GM18520 (cell line): ENCODE measurements at regions not wholly inside any gene's neighbourhood (a gene's known extent, or its start where the extent isn't known, plus 50 kb on each side); places are given as distances from the start of the nearest gene placed in this dataset.

ENCODE experiments used
- ATAC-seq: cut with Tn5 transposase; IDR thresholded peaks from one replicate; pipeline ENCODE4 v1.9.1; 2021; ENCODE audit not compliant: unreplicated experiment

DNA sequence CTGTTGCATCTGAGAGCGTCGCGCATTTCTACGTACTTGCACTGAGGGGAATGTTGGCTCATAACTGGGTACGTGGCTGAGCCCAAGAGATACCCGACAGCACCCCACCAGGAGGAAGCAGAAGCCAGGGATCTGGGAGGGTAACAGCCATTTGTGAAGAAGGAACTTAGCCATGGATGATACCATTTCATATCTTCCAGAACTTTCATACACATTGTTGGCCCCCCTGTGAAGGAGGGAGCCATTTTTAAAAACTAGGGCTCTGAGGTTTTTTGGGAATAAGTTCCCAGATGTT is 101.4 kb upstream of the SLC44A1 start:
- no peak for ATAC-seq

DNA sequence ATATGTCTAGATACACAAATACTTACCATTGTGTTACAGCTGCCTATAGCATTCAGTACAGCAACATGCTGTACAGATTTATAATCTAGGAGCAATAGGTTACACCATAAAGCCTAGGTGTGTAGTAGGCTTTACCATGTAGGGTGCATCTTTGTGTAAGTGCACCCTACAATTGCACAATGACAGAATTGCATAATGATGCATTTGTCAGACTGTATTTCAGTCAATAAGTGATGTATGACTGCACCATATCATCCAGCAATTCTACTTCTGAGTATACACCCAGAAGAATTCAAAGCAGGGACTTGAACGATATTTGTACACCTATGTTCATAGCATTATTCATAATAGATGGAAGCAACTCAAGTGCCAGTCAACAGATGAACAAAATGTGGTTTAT is 100.4 kb upstream of the SLC44A1 start:
- no peak for ATAC-seq

DNA sequence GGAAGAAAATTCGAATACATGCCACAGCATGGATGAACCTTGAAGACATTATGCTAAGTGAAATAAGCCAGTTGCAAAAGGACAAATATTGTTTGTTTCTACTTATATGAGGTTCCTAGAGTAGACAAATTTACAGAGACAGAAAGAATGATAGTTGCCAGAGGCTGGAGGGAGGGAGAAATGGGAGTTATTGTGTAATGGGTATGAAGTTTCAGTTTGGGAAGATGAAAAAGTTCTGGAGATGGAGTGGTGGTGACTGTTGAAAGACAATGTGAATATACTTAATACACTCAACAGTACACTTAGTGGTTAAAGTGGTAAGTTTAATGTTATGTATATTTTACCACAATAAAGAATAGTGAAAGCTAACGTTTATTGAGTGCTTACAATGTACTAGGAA is 99.6 kb upstream of the SLC44A1 start:
- no peak for ATAC-seq

DNA sequence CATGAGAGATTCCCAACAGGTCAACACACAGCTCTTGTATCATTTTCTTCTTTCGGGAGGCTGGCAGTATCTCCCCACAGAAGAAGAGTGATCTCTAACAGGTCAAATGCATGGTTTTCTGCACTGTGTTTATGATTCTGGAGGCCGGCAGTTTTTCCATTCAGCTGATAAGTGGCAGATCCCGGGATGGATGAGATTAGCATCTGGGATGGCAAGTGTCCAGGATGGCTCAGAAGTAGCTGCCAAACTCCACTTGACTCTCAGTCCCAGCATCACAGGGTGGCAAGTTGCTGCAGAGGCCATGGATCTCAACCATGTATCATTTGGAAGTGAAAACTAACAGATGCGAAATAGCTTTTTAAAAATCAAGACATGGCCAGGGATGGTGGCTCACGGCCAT is 97.8 kb upstream of the SLC44A1 start:
- ATAC-seq: no peak

DNA sequence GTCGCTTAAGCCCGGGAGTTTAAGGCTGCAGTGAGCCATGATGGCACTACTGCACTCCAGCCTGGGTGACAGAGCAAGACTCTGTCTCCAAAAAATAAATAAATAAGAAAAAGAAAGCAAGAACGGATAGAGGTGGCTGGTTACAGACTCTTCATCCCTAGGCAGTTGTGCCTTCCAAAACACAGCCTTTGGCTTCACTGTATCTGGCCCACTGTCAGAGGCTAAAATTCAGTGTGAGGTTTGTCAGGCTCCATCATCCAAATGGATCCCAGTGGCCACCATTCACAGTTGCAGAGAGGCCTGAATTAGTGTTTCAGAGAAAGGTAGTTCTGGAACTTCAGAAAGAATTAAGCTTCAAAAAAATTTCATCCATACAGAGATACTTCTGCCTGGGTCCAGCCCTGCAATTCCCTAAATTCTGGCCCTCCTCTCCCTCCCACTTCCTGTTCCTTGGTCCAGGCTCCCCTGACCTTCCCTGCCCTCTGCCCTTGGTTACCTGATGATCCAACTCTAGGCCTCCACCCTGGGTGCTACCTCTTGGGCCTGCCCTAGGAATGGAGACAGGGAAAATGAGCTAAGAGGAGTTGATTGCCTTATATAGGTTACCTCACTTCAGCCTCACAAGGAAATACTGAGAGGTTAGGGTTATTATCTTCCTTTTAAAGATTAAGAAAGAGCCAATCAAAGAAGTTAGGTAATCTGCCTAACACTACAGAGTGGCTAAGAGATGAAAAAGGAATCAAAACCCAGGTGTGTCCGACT is 97.2 kb upstream of the SLC44A1 start:
- ATAC-seq: no peak

DNA sequence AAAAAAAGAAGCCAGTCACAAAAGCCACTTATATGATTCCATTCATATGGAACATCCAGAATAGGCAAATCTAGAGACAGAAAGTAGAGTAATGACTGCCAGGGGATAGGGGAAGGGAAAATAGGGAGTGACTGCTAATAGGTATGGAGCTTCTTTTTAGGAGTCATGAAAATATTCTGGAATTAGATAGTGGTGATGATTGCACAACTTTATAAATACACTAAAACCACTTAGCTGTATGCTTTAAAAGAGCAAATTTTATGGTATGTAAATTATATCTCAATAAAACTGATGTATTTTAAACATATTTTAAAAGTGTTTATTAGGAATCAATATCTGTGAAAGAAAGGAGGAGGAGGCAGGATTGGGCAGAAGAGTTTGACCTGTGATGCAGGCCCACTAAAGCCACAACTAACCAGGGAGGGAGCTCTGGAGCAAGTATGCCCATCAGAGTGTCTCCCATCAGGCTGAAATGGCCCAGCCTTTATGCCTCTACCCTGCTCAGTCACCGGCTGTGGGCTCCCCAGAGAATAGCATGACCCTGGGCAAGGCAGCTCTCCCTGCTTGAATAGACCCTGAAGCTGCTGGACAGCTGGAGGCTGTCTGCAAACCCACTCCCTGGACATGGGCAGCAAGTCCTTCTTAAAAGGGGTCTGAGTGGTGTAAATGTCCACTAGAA is 96.0 kb upstream of the SLC44A1 start:
- no peak for ATAC-seq

DNA sequence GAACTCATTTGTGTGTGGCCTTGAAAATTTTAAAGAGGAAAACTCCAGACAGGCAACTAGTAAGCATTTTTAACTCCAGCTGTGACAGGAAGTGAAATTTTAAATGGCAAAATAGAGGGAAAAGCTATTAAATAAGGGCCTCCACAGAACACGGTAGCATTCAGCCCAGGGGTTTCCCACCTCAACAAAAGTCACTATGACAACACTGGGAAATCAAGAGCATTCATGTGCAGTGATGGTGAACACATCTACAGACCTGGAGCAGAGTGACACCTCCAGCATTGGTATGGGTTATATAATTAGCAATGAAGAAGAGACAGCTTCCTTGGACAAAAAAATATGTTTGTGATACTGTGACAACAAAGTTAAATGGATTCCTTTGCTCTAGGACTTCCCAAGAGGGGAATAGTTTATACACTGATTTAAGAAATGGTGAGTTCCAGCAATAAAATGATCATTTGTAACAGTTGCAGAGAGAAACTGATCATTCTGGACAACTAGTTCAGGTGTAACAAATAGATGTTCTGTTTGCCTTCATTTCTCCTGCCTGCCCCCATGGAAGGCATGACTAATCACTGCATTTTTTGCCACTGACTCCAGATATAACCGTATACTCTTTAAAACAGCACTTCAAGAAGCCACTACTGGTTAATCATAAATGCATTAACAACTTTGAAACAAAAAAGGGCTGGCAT is 93.3 kb upstream of the SLC44A1 start:
- ATAC-seq: no peak

DNA sequence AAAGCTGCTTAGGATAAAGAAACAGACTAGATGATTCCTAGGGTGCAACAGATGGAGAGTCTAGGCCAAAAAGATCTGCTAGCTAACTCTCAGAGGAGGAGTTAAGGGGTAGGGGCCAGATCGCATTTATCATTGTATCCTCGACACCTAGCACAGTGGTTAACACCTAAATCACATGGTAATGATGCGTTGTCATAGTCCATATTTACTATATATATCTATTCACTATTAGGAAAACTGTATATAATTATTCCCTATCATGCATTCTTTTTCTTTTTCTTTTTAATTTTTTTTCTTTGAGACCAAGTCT is 92.8 kb upstream of the SLC44A1 start:
- ATAC-seq: no peak

DNA sequence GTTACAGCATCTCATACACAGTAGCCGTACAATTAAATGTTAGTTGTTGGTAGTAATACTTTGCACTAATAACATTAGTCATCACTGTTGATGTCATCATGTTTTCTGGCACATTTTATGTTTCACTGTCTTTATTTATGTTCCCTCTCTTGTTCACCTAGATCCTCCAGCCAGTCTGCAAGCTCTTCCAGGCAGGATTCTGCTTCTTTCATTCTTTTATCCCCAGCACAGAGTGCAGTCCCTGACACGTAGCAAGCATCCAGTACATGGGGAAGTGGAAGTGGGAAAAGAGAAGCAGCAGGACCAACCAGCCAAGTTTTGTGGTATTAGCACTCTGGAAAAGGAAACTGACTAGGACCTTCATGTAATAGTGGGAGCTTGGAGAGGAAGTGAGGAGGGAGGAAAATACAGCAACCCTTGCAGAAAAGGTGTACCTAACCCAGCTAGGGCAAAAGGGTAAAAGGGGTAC is 89.7 kb upstream of the SLC44A1 start:
- ATAC-seq: no peak

DNA sequence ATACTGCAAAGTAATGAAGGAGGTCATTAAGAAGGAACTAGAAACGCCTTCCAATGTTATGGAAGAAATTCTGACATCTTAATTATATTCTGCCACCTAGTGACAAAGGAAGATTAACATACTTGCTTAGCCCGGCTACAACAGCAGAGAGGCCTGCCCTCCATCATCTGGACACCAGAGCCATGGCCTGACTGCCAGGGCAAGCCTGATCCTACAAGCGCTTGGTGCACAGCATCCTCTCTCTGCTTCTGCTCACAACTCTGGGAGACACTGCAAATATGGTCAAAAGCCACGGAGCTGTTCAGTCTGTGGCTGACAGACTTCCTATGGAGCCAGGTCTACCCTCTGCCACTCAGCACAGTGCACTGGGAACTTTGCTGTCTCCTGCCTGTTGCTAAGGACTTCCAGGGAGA is 87.3 kb upstream of the SLC44A1 start:
- ATAC-seq: no peak

DNA sequence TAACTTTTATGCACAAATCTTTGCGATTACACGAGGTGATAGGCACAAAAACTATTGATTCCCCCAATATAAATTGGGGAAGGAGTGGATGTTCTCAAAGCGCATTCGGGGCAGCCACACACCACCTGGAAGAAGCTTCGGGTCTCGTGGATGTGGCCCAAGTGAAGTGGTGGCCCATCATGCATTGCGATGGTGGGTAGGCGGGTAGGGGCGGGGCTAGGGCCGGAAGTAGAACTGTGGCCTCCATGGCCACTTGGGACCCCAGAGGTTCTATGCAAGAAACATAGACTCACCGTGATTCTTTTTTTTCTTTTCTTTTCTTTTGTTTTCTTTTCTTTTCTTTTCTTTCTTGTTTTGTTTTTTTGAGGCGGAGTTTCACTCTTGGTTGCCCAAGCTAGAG is 86.4 kb upstream of the SLC44A1 start:
- ATAC-seq: no peak

DNA sequence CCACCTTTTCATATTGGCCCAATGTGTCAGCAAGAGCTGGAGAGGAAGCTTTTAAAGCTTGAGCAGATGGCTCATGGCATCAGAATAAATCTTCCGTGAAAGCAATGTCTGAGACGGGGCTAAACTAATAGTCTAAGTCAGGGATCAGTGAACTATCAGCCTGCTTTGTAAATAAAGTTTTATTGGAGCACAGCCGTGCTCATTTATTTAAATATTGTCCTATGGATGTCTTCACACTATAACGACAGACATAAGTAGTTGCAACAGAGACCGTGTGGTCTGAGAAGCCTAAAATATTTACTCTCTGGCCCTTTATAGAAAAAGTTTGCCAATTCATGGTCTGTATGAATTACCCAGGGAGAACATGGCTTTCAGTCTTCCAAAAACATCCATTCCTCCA is 85.6 kb upstream of the SLC44A1 start:
- ATAC-seq: no peak

DNA sequence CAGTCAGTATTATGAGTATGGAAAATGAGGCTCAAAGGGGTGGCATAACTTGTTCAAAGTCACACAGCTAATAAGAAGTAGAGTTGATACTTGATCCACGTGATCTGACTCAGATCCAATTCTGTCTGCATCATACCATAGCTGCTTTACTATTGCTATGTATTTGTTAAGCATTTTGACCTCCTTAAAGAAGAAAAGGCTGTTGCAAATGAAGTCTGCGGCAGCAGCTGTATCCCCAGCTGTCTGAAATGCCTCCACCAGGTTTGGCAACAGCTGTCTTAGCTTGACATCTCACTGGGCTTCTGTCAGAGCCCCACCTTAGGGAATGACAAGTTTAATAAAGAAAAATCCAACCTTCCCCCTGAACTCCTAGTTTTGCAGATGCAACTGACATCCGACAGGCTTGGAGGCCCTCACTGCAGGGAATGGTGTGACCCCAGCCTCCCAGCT is 75.6 kb upstream of the SLC44A1 start:
- no peak for ATAC-seq

DNA sequence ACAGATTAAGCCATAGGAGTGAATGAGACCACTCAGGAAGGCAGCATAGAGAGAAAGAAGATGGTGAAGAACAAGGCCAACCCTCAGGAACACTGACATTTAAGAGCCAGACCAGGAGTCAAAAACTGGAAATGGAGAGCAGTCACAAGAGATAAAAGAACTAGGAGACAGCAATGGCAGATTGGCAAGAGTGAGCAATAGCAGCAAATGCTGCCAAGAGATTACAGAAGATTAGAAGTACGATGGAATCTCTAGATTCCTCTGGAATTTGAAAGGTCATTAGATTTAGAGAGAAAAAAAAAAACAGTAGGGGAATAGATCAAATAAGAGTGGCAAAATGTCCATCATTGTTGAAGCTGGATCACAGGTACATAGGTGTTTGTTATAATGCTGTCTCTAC is 73.4 kb upstream of the SLC44A1 start:
- no peak for ATAC-seq

DNA sequence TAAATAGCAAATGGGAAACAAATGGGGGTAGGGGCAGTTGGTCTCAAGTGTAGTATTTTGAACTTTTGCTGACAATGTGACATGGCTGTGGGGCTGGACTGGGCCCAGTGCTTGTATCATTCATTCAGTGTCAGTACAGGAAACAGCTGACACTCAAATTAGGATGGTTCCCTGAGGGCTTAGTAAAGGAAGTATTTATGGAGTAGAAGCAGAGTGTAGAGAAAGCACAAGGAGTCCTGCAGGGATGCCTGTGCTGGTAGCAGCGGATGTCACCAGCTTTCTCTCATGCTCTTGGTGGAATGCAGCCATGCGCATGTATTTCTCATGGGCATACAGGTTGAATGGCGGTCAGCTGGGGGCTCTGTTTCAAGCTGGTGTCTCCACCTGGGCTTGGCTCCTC is 72.9 kb upstream of the SLC44A1 start:
- ATAC-seq: no peak

DNA sequence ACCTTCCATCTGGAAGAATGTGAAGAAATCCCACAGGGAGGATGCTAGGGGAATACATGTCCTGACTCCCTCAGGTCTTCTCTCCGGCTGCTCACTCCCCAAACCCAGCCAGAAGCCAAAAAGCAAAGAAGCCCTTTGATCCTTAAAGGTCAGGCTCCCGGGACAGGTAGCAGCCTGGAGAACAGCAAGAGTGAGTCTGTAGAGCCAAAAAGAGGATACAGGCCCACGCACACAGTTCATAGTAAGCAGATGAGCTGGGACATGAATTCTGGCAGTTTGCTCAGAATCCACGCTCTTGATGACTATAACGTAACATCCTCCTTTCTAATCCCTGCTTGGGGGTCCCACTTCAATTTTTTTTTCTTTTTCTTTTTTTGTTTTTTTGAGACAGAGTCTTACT is 72.0 kb upstream of the SLC44A1 start:
- no peak for ATAC-seq

DNA sequence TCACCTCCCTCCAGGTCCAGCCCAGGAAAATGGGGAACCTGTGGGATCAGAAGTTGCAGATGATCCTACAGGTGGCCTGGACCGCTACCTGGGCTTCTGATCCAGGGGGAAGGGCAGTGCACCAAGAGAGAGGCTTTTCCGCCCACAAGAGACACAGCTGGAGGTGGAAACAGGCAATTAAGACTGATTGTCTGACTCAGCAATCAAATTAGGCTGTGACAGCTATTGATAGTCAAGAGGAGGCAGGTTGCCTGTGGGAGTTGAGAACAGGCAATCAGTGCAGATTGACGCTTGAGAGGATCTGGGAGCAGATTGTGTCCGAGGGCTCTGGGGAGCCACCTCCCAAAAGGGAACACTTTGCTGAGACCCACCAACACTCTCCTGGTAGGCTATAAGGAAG is 71.1 kb upstream of the SLC44A1 start:
- ATAC-seq: no peak

DNA sequence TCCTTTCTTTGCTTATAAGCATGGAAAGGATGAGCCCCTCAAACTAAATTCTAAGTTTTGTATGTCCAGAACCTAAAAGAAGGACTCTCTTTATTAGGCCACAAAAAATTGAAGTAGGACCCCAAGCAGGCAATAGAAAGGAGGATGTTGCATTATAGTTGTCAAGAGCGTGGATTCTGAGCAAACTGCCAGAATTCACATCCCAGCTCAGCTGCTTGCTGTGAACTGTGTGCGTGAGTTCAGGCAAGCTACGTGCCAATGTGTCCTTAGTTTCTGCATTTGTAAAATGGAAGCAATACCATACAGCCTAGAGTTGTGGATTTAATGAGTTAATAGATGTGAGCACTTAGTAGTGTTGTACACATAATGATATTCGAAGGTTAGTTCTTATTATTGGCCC is 70.6 kb upstream of the SLC44A1 start:
- ATAC-seq: no peak

DNA sequence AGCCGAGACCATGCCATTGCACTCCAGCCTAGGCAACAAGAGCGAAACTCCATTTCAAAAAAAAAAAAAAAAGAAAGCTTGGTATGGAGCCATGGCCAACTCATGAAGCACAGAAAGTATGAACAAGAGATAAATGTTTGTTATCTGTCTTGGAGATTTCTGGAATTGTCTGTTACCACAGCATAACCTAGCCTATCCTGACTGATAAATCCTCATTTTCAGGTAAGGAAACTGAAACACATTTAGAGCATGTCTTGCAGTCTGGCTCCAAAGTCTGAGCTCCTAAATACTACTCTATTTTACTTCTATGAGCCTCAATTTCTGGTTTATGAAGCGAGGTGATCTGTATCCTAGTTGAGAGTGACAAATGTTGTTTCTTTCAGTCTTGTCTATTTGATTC is 68.3 kb upstream of the SLC44A1 start:
- no peak for ATAC-seq

DNA sequence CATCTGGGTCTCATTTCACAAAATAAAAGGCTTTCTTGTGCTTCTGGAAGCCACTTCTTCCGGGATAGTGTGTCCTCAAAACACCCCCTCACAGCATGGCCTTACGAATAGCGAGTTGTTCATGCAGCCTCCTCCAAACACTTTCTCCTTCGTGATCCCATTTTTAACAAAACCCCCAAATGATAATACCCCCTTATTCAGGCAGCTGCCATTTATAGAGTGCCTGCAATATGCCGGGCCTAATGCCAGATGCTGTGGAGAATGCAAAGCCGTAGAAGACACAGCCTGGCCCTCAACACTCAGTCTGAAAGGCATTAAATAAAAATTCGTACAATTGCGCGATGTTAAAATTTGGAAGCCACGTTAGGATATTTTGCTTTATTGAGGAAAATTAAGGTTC is 66.4 kb upstream of the SLC44A1 start:
- ATAC-seq: no peak

DNA sequence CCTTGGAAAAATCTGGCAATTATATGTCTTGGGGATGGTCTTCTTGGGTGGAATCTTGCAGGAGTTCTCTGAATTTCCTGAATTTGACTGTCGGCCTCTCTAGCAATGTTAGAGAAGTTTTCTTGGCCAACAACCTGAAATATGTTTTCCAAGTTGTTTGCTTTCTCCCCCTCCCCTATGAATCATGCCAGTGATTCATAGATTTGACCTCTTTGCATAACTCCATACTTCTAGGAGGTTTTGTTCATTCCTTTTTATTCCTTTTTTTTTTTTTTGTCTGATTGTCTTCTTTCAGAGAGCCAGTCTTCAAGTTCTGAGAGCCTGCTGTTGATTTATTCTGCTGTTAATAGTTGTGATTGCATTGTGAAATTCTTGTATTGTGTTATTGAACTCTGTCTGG is 56.7 kb upstream of the SLC44A1 start:
- no peak for ATAC-seq

DNA sequence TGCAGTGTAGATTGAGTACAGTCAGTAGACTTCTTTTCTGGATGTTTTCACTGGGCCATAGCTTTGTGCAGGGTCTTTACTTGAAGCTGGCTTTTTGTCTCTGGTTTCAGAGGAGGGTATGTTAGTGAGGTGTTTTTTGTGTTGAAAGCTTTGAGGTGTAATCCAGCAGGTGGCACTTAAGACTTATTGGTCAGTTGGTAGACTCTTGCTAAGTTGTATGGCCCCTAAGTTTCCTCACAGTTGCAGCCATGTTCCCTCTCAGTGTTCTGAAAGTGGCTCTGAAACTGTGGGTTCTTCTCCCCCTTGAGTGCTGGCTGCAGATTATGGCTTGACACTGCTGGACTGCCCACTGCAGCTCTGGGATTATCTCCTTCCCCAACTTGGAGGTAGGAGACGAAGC is 55.7 kb upstream of the SLC44A1 start:
- no peak for ATAC-seq
